Common myeloid progenitor, CD34-positive (primary cell): ENCODE measurements at regions not wholly inside any gene's neighbourhood (a gene's known extent, or its start where the extent isn't known, plus 50 kb on each side); places are given as distances from the start of the nearest gene placed in this dataset.

Experiments used
- CTCF ChIA-PET: fragments of 350-600 bp; sonication (Branson Sonifier 250); formaldehyde crosslinking; loops from one replicate; lab custom pipeline; 2021; ENCODE audit warnings: antibody characterized with exemption; lab: Charles Lee
- POLR2A ChIA-PET: fragments of 350-600 bp; sonication (Branson Sonifier 250); formaldehyde crosslinking; loops from one replicate; lab custom pipeline; 2021; ENCODE audit warnings: antibody characterized with exemption; lab: Charles Lee
- DNase-seq, 3 donors: peaks; one replicate each; pipeline versions ENCODE4 v3.0.0 to v3.0.0-alpha.2; 2013
- H3K27ac ChIP-seq, 2 experiments: 1 replicate in 1 of 2; 2 replicates in 1 of 2; pipeline ENCODE4 v1.7.0; 2013; ENCODE audit warnings: inconsistent platforms in 2 of 2, low read length in 2 of 2, mild to moderate bottlenecking in 2 of 2, low read depth in 1 of 2, moderate library complexity in 1 of 2; ENCODE audit not compliant: severe bottlenecking in 2 of 2, insufficient read depth in 1 of 2, poor library complexity in 1 of 2
- H3K27me3 ChIP-seq, 5 experiments: replicated peaks in 2 of 5; 1 replicate in 3 of 5; 2 replicates in 2 of 5; pipeline versions ENCODE4 v1.6.1 to v1.7.0; 2013; ENCODE audit warnings: low read length in 4 of 5, mild to moderate bottlenecking in 2 of 5, moderate library complexity in 2 of 5, inconsistent platforms in 1 of 5; ENCODE audit not compliant: insufficient read depth in 5 of 5, control insufficient read depth in 4 of 5
- H3K36me3 ChIP-seq, 4 experiments: 1 replicate in 2 of 4; 2 replicates in 2 of 4; pipeline versions ENCODE4 v1.6.1 to v1.7.0; 2013; ENCODE audit warnings: low read length in 3 of 4, control low read depth in 1 of 4, mild to moderate bottlenecking in 1 of 4; ENCODE audit not compliant: control insufficient read depth in 4 of 4, insufficient read depth in 4 of 4
- H3K4me1 ChIP-seq, 4 experiments: 1 replicate in 3 of 4; 2 replicates in 1 of 4; pipeline versions ENCODE4 v1.6.1 to v1.7.1; 2013; ENCODE audit warnings: low read length in 3 of 4, mild to moderate bottlenecking in 3 of 4, control low read depth in 1 of 4, inconsistent platforms in 1 of 4, moderate library complexity in 1 of 4; ENCODE audit not compliant: control insufficient read depth in 4 of 4, insufficient read depth in 4 of 4; ENCODE audit errors: control extremely low read depth in 1 of 4
- H3K4me3 ChIP-seq, 7 experiments: 1 replicate in 4 of 7; 2 replicates in 3 of 7; pipeline versions ENCODE4 v1.5.1 to v1.7.0; 2013; ENCODE audit warnings: mild to moderate bottlenecking in 7 of 7, low read length in 6 of 7, moderate library complexity in 6 of 7, inconsistent platforms in 2 of 7, low read depth in 2 of 7, control low read depth in 1 of 7; ENCODE audit not compliant: insufficient read depth in 4 of 7, control insufficient read depth in 1 of 7; ENCODE audit errors: extremely low read depth in 1 of 7
- H3K9me3 ChIP-seq, 5 experiments: 1 replicate in 4 of 5; 2 replicates in 1 of 5; pipeline versions ENCODE4 v1.6.1 to v1.7.1; 2013; ENCODE audit warnings: low read length in 4 of 5, mild to moderate bottlenecking in 2 of 5, inconsistent platforms in 1 of 5, low read depth in 1 of 5, moderate library complexity in 1 of 5; ENCODE audit not compliant: control insufficient read depth in 4 of 5, insufficient read depth in 2 of 5; ENCODE audit errors: control extremely low read depth in 1 of 5
- WGBS: methylation state at CpG from one replicate; pipeline ENCODE4 v1.1.5; 2013; ENCODE audit not compliant: insufficient coverage; 5-methylcytosine and 5-hydroxymethylcytosine counted together

GRCh38 chr5:108650997-108651396, 96.7 kb upstream of the FER start:
- H3K27me3 ChIP-seq, result no peaks in the 10 kb centered on the region
- POLR2A ChIA-PET, result no interaction called here
- DNase-seq, result no peak
- H3K4me1 ChIP-seq, result peaks cover 0 to 7% (median 0%) of the 10 kb centered on the region in 4 experiments
- no peak overlapping the region for H3K27ac ChIP-seq
- no peaks in the 10 kb centered on the region for H3K36me3 ChIP-seq
- CTCF ChIA-PET, result interaction anchor here (1.3 kb wide), 1 partner anchor 31 kb away, joined by 3 read pairs; no protein-coding TSS in a partner anchor
- H3K9me3 ChIP-seq, result peaks cover 0 to 9% (median 4%) of the 10 kb centered on the region in 5 experiments
- H3K4me3 ChIP-seq, result no peak overlapping the region

GRCh38 chr5:108649646-108650045, 98.1 kb upstream of the FER start:
- WGBS, result no CpG with 5 or more reads among the region's 1 CpG
- CTCF ChIA-PET, result interaction anchor here (1.0 to 1.3 kb wide), 2 partner anchors 24 to 32 kb away, joined by 3 read pairs; no protein-coding TSS in a partner anchor
- H3K9me3 ChIP-seq, result peaks cover 0 to 9% (median 4%) of the 10 kb centered on the region in 5 experiments

GRCh38 chr5:108649106-108649505, 98.6 kb upstream of the FER start:
- H3K4me1 ChIP-seq, result peaks cover 0 to 7% (median 0%) of the 10 kb centered on the region in 4 experiments
- WGBS, result 100% methylated on average over 1 of the region's 1 CpG
- ChIA-PET POLR2A (no interaction called here), CTCF (interaction anchor here (1.0 kb wide), 1 partner anchor 24 kb away, joined by 3 read pairs; no protein-coding TSS in a partner anchor)
- DNase-seq, result no peak
- H3K27me3 ChIP-seq, result no peaks in the 10 kb centered on the region
- H3K27ac ChIP-seq, result no peak overlapping the region
- peaks cover 0 to 9% (median 4%) of the 10 kb centered on the region in 5 experiments for H3K9me3 ChIP-seq
- no peaks in the 10 kb centered on the region for H3K36me3 ChIP-seq
- H3K4me3 ChIP-seq, result no peak overlapping the region

More at GRCh38 chr5:108649646-108650045, 98.1 kb upstream of the FER start:
- peak; percentile 32 to 74 (median 59) for DNase-seq
- Histone ChIP-seq H3K4me3 (no peak overlapping the region), H3K27ac (peak overlapping the region in 1 of 2 experiments; percentile 35), H3K36me3 (no peaks in the 10 kb centered on the region), H3K27me3 (no peaks in the 10 kb centered on the region), H3K4me1 (peaks cover 0 to 7% (median 0%) of the 10 kb centered on the region in 4 experiments)
- POLR2A ChIA-PET, result no interaction called here

- Histone ChIP-seq H3K9me3 (peaks cover 0 to 2% (median 2%) of the 10 kb centered on the region in 5 experiments), H3K4me1 (peaks cover 0 to 4% (median 2%) of the 10 kb centered on the region in 4 experiments), H3K36me3 (no peaks in the 10 kb centered on the region), H3K27me3 (no peaks in the 10 kb centered on the region), H3K4me3 (peak overlapping the region in 5 of 7 experiments; percentile 16 to 71 (median 42)), H3K27ac (no peak overlapping the region)
- CTCF ChIA-PET, result interaction anchor here (0.6 to 2.2 kb wide), 11 partner anchors 9 to 1289 kb away, joined by 3 to 5 read pairs (median 3); no protein-coding TSS in a partner anchor
- 0% methylated on average over 1 of the region's 4 CpGs for whole genome bisulfite sequencing
- peak; percentile 75 to 85 (median 83) for DNase-seq
- POLR2A ChIA-PET, result no interaction called here
These were observed 105.4 kb upstream of the FER start for GRCh38 chr5:108642170-108642906.

GRCh38 chr5:108641596-108641995, 106.1 kb upstream of the FER start:
- Histone ChIP-seq H3K27ac (no peak overlapping the region), H3K27me3 (no peaks in the 10 kb centered on the region), H3K4me1 (peaks cover 0 to 4% (median 2%) of the 10 kb centered on the region in 4 experiments), H3K36me3 (no peaks in the 10 kb centered on the region), H3K4me3 (no peak overlapping the region), H3K9me3 (no peaks in the 10 kb centered on the region)
- POLR2A ChIA-PET, result interaction anchor here (0.7 kb wide), 1 partner anchor 940 kb away, joined by 3 read pairs; no protein-coding TSS in a partner anchor
- CTCF ChIA-PET, result interaction anchor here (0.6 to 2.2 kb wide), 11 partner anchors 8 to 1290 kb away, joined by 3 to 5 read pairs (median 3); no protein-coding TSS in a partner anchor
- WGBS, result 78% methylated on average over 1 of the region's 1 CpG
- DNase-seq, result no peak

GRCh38 chr5:108639366-108639765, 108.3 kb upstream of the FER start:
- CTCF ChIA-PET, result interaction anchor here (0.7 kb wide), 1 partner anchor 9 kb away, joined by 3 read pairs; no protein-coding TSS in a partner anchor
- Histone ChIP-seq H3K4me3 (no peak overlapping the region), H3K36me3 (no peaks in the 10 kb centered on the region), H3K4me1 (peaks cover 0 to 4% (median 2%) of the 10 kb centered on the region in 4 experiments), H3K9me3 (no peaks in the 10 kb centered on the region), H3K27ac (no peak overlapping the region), H3K27me3 (no peaks in the 10 kb centered on the region)
- no peak for DNase-seq
- POLR2A ChIA-PET, result no interaction called here
- WGBS, result no CpG with 5 or more reads among the region's 3 CpGs

- CTCF ChIA-PET, result interaction anchor here (0.6 to 1.4 kb wide), 2 partner anchors 33 to 212 kb away, joined by 3 read pairs; no protein-coding TSS in a partner anchor
- Histone ChIP-seq H3K9me3 (no peaks in the 10 kb centered on the region), H3K27ac (no peak overlapping the region), H3K4me1 (peaks cover 0 to 4% (median 2%) of the 10 kb centered on the region in 4 experiments), H3K4me3 (no peak overlapping the region), H3K27me3 (no peaks in the 10 kb centered on the region), H3K36me3 (no peaks in the 10 kb centered on the region)
- 60% methylated on average over 1 of the region's 2 CpGs for WGBS
- no peak for DNase-seq
- POLR2A ChIA-PET, result no interaction called here
These were observed 109.7 kb upstream of the FER start for GRCh38 chr5:108638021-108638420.
